Tibial nerve (tissue), 4 donors: ENCODE measurements at regions not wholly inside any gene's neighbourhood (a gene's known extent, or its start where the extent isn't known, plus 50 kb on each side); places are given as distances from the start of the nearest gene placed in this dataset.
"Not testable (repeated sequence)": the region's sequence is repeated elsewhere in the genome, so short reads cannot be mapped to it uniquely, and the experiment has no call there.

Source experiments
- DNase-seq, 2 donors: peaks; one replicate each; pipeline ENCODE4 v3.0.0-alpha.2; 2019; ENCODE audit warnings: low spot score in 2 of 2
- H3K27ac ChIP-seq, 4 donors: fragments of 200-600 bp; sonication (generic) in 3 of 4; one replicate each; pipeline ENCODE4 v1.5.1; 2017 to 2019; ENCODE audit warnings: mild to moderate bottlenecking in 1 of 4
- H3K27me3 ChIP-seq, 2 donors: fragments of 200-600 bp; sonication (generic) in 1 of 2; one replicate each; pipeline versions ENCODE4 v1.5.1 to v1.6.0; 2017 to 2019
- H3K36me3 ChIP-seq, 3 donors: fragments of 200-600 bp; sonication (generic); one replicate each; pipeline ENCODE4 v1.5.1; 2018 to 2019
- H3K4me1 ChIP-seq, 4 donors: fragments of 200-600 bp; sonication (generic) in 3 of 4; one replicate each; pipeline ENCODE4 v1.5.1; 2017 to 2019
- H3K4me3 ChIP-seq, 4 donors: fragments of 200-600 bp; sonication (generic) in 3 of 4; one replicate each; pipeline ENCODE4 v1.5.1; 2017 to 2019; ENCODE audit warnings: mild to moderate bottlenecking in 1 of 4, moderate library complexity in 1 of 4
- H3K9me3 ChIP-seq, 4 donors: fragments of 200-600 bp; sonication (generic) in 3 of 4; one replicate each; pipeline ENCODE4 v1.5.1; 2017 to 2019
- CTCF ChIP-seq, 5 experiments: fragments of 200-600 bp in 3 of 5; fragments of 450-650 bp in 2 of 5; sonication (generic) in 3 of 5; IDR thresholded peaks; one replicate each; pipeline ENCODE4 v1.5.1; 2016 to 2019; ENCODE audit warnings: antibody characterized with exemption in 5 of 5, mild to moderate bottlenecking in 3 of 5, moderate library complexity in 2 of 5
- EP300 ChIP-seq, 2 donors: sonication (generic); formaldehyde crosslinking; IDR thresholded peaks; one replicate each; pipeline ENCODE4 v1.6.1; 2017; ENCODE audit warnings: antibody characterized with exemption in 2 of 2, mild to moderate bottlenecking in 1 of 2
- POLR2A ChIP-seq, 2 donors: fragments of 450-650 bp; IDR thresholded peaks; one replicate each; pipeline ENCODE4 v1.6.1; 2017; ENCODE audit warnings: antibody characterized with exemption in 2 of 2, mild to moderate bottlenecking in 2 of 2, moderate library complexity in 2 of 2
- WGBS, 2 donors: methylation state at CpG; one replicate each; pipeline ENCODE4 v1.1.5; 2018; 5-methylcytosine and 5-hydroxymethylcytosine counted together

- Histone ChIP-seq H3K27me3 (no peaks in the 10 kb centered on the region), H3K4me3 (no peak overlapping the region), H3K4me1 (peaks cover 0 to 26% (median 0%) of the 10 kb centered on the region in 4 donors), H3K9me3 (no peaks in the 10 kb centered on the region), H3K36me3 (no peaks in the 10 kb centered on the region), H3K27ac (no peak overlapping the region)
- TF ChIP-seq POLR2A (IDR thresholded peaks at IDR 0.05): no peak
- TF ChIP-seq CTCF (IDR thresholded peaks at IDR 0.05): no peak
- TF ChIP-seq EP300 (IDR thresholded peaks at IDR 0.05): no peak
- DNase-seq: no peak
These were observed 118.6 kb upstream of the UST start for GRCh38 chr6:148628251-148628650.

DNA sequence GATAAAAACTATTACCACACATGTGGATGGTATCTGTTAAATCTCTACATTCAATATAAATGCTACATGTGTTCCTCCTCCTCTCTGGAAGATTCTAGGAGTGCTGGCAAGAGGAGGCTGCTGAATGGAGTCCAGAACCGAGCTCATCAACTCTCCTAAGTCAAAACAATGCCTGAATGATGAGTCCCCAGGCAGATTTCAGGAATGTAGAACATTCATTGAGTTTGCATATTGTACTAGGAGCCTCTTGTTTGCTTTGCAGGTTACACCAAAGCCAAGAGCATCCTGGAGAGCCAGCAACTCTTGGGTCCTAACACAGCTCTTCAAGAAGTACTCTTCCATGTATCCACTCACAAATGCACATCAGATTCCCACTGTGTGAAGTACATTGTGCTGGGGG, 117.6 kb upstream of the UST start:
- Histone ChIP-seq H3K9me3 (no peaks in the 10 kb centered on the region), H3K27me3 (no peaks in the 10 kb centered on the region), H3K4me1 (peaks cover 0 to 23% (median 0%) of the 10 kb centered on the region in 4 donors), H3K27ac (peak overlapping the region in 1 of 4 donors; percentile 42), H3K4me3 (no peak overlapping the region), H3K36me3 (no peaks in the 10 kb centered on the region)
- DNase-seq: peak in 1 of 2 donors; percentile 28
- 57 to 64% methylated on average over 1 of the region's 1 CpG for WGBS, 2 donors
- no peak for TF ChIP-seq CTCF (IDR thresholded peaks at IDR 0.05)
- TF ChIP-seq POLR2A (IDR thresholded peaks at IDR 0.05): no peak
- TF ChIP-seq EP300 (IDR thresholded peaks at IDR 0.05): no peak

GRCh38 chr6:148629592-148630465, 117.0 kb upstream of the UST start:
- H3K4me3 ChIP-seq: no peak overlapping the region
- no peaks in the 10 kb centered on the region for H3K36me3 ChIP-seq
- TF ChIP-seq POLR2A (IDR thresholded peaks at IDR 0.05) (no peak), CTCF (IDR thresholded peaks at IDR 0.05) (no peak)
- H3K27ac ChIP-seq: no peak overlapping the region
- H3K9me3 ChIP-seq: no peaks in the 10 kb centered on the region
- H3K27me3 ChIP-seq: no peaks in the 10 kb centered on the region
- 72 to 75% methylated on average over 3 of the region's 3 CpGs for WGBS, 2 donors
- H3K4me1 ChIP-seq: peaks cover 0 to 19% (median 0%) of the 10 kb centered on the region in 4 donors
- no peak for DNase-seq

- DNase-seq: no peak
- 79 to 93% methylated on average over 1 of the region's 1 CpG for WGBS, 2 donors
- no peaks in the 10 kb centered on the region for H3K9me3 ChIP-seq
- H3K36me3 ChIP-seq: no peaks in the 10 kb centered on the region
- TF ChIP-seq CTCF (IDR thresholded peaks at IDR 0.05) (no peak), EP300 (IDR thresholded peaks at IDR 0.05) (no peak), POLR2A (IDR thresholded peaks at IDR 0.05) (no peak)
- H3K4me3 ChIP-seq: no peak overlapping the region
- no peak overlapping the region for H3K27ac ChIP-seq
- no peaks in the 10 kb centered on the region for H3K27me3 ChIP-seq
- peaks cover 0 to 5% (median 0%) of the 10 kb centered on the region in 4 donors for H3K4me1 ChIP-seq
These were observed 111.6 kb upstream of the UST start for GRCh38 chr6:148635070-148635743.

DNA sequence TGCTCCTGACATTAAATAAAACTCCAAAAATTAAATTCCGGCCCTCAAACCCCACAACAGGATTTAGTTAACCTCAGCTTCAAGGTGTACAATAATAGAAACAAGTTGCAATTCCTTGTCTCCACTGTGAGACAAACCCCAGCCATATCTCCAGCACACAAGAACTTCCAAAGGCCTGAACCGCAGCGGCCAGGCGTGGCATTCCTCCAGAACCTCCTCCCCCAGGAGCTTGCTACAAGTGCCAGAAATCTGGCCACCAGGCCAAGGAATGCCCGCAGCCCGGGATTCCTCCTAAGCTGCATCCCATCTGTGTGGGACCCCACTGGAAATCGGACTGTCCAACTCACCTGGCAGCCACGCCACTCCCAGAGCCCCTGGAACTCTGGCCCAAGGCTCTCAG, 105.0 kb upstream of the UST start:
- not testable (repeated sequence) for H3K36me3 ChIP-seq, H3K27me3 ChIP-seq, DNase-seq, H3K4me1 ChIP-seq, H3K4me3 ChIP-seq, H3K27ac ChIP-seq, H3K9me3 ChIP-seq
- WGBS, 2 donors: 75 to 76% methylated on average over 6 to 8 of the region's 8 CpGs
